GM18868 (cell line): ENCODE measurements at regions not wholly inside any gene's neighbourhood (a gene's known extent, or its start where the extent isn't known, plus 50 kb on each side); places are given as distances from the start of the nearest gene placed in this dataset.
"Not testable (repeated sequence)": the region's sequence is repeated elsewhere in the genome, so short reads cannot be mapped to it uniquely, and the experiment has no call there.

Experiments
- ATAC-seq: cut with Tn5 transposase; IDR thresholded peaks from one replicate; pipeline ENCODE4 v1.9.1; 2021; ENCODE audit warnings: mild to moderate bottlenecking, moderate library complexity; ENCODE audit not compliant: unreplicated experiment

- no peak for ATAC-seq
Observed at GRCh38 chr6:84897988-84898594, 133.7 kb upstream of the TBX18 start.

GRCh38 chr6:84897011-84897410, 132.6 kb upstream of the TBX18 start:
- ATAC-seq, result no peak

- no peak for ATAC-seq
Observed at GRCh38 chr6:84892671-84893070, 128.3 kb upstream of the TBX18 start.

GRCh38 chr6:84882768-84883766, 118.7 kb upstream of the TBX18 start:
- ATAC-seq, result no peak

GRCh38 chr6:84879385-84879784, 115.0 kb upstream of the TBX18 start:
- ATAC-seq, result not testable (repeated sequence)

- no peak for ATAC-seq
Observed at GRCh38 chr6:84877515-84878210, 113.3 kb upstream of the TBX18 start.

- no peak for ATAC-seq
Observed at GRCh38 chr6:84876723-84877514, 112.5 kb upstream of the TBX18 start.

- ATAC-seq, result no peak
Observed at GRCh38 chr6:84872996-84873723, 108.8 kb upstream of the TBX18 start.

GRCh38 chr6:84871925-84872324, 107.5 kb upstream of the TBX18 start:
- ATAC-seq, result no peak

GRCh38 chr6:84870672-84871071, 106.3 kb upstream of the TBX18 start:
- no peak for ATAC-seq

- ATAC-seq, result no peak
Observed at GRCh38 chr6:84868149-84868548, 103.8 kb upstream of the TBX18 start.

- no peak for ATAC-seq
Observed at GRCh38 chr6:84867521-84867920, 103.1 kb upstream of the TBX18 start.

- ATAC-seq, result no peak
Observed at GRCh38 chr6:84866715-84867114, 102.3 kb upstream of the TBX18 start.

- not testable (repeated sequence) for ATAC-seq
Observed at GRCh38 chr6:84865372-84865771, 101.0 kb upstream of the TBX18 start.

- ATAC-seq, result no peak
Observed at GRCh38 chr6:84862843-84863242, 98.4 kb upstream of the TBX18 start.

- no peak for ATAC-seq
Observed at GRCh38 chr6:84860920-84861319, 96.5 kb upstream of the TBX18 start.

- ATAC-seq, result no peak
Observed at GRCh38 chr6:84860509-84860908, 96.1 kb upstream of the TBX18 start.

GRCh38 chr6:84854811-84855400, 90.5 kb upstream of the TBX18 start:
- ATAC-seq, result no peak

GRCh38 chr6:84853901-84854300, 89.5 kb upstream of the TBX18 start:
- no peak for ATAC-seq

- no peak for ATAC-seq
Observed at GRCh38 chr6:84848960-84849359, 84.6 kb upstream of the TBX18 start.
